Cardiac muscle cell (in vitro differentiated cells and primary cell): ENCODE measurements at regions not wholly inside any gene's neighbourhood (a gene's known extent, or its start where the extent isn't known, plus 50 kb on each side); places are given as distances from the start of the nearest gene placed in this dataset.

ENCODE experiments used
- DNase-seq, 2 donors: peaks; one replicate each; pipeline versions ENCODE4 v3.0.0 to v3.0.0-alpha.2; 2010 to 2017; ENCODE audit warnings: low read depth in 1 of 2, low spot score in 1 of 2
- H3K27ac ChIP-seq: fragments of 200-600 bp; sonication (generic); 2 replicates; pipeline ENCODE4 v1.5.1; 2016
- H3K27me3 ChIP-seq: fragments of 200-600 bp; sonication (generic); 2 replicates; pipeline ENCODE4 v1.6.0; 2016; ENCODE audit warnings: control low read depth
- H3K36me3 ChIP-seq: fragments of 200-600 bp; sonication (generic); 2 replicates; pipeline ENCODE4 v1.5.1; 2016; ENCODE audit warnings: control low read depth
- H3K4me1 ChIP-seq: fragments of 200-600 bp; sonication (generic); 2 replicates; pipeline ENCODE4 v1.8.1; 2017; ENCODE audit warnings: low read depth, mild to moderate bottlenecking, mixed run types
- H3K4me3 ChIP-seq: fragments of 200-600 bp; sonication (generic); 2 replicates; pipeline ENCODE4 v1.5.1; 2016; ENCODE audit warnings: mild to moderate bottlenecking
- H3K9me3 ChIP-seq: fragments of 200-600 bp; sonication (generic); 2 replicates; pipeline ENCODE4 v1.5.1; 2017; ENCODE audit warnings: low read depth, mild to moderate bottlenecking, control low read depth
- TF ChIP-seq, protein P1 (sequence below): IDR thresholded peaks from 2 replicates; pipeline ENCODE4 v1.5.1; 2012; ENCODE audit warnings: low read depth, mild to moderate bottlenecking, low read length

DNA sequence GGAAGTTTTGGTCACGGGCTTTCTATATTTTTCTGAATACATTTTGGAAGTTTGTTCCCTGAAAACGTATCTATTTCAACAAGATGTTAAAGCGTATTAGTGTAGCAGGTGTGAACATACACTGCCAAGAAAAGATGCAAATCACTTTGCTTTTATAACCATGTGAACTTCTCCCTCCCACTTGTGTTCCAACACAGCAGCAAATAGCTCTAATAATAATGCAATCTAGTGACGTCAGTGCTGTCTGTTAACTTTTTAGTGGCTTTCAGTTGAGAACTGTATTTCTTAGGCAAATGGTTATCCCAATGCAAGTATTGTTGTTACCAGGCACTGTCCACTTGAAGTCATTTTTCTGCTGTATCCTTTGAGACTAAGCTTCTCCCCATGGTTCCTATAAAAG lies 188.4 kb upstream of the IGFBP3 start:
- DNase-seq, result no peak
- Histone ChIP-seq H3K27ac (no peak overlapping the region), H3K9me3 (no peaks in the 10 kb centered on the region), H3K27me3 (no peaks in the 10 kb centered on the region), H3K4me1 (peaks cover 13% of the 10 kb centered on the region), H3K36me3 (no peaks in the 10 kb centered on the region), H3K4me3 (no peak overlapping the region)
- TF ChIP-seq, protein P1, sequence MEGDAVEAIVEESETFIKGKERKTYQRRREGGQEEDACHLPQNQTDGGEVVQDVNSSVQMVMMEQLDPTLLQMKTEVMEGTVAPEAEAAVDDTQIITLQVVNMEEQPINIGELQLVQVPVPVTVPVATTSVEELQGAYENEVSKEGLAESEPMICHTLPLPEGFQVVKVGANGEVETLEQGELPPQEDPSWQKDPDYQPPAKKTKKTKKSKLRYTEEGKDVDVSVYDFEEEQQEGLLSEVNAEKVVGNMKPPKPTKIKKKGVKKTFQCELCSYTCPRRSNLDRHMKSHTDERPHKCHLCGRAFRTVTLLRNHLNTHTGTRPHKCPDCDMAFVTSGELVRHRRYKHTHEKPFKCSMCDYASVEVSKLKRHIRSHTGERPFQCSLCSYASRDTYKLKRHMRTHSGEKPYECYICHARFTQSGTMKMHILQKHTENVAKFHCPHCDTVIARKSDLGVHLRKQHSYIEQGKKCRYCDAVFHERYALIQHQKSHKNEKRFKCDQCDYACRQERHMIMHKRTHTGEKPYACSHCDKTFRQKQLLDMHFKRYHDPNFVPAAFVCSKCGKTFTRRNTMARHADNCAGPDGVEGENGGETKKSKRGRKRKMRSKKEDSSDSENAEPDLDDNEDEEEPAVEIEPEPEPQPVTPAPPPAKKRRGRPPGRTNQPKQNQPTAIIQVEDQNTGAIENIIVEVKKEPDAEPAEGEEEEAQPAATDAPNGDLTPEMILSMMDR, result no peak

DNA sequence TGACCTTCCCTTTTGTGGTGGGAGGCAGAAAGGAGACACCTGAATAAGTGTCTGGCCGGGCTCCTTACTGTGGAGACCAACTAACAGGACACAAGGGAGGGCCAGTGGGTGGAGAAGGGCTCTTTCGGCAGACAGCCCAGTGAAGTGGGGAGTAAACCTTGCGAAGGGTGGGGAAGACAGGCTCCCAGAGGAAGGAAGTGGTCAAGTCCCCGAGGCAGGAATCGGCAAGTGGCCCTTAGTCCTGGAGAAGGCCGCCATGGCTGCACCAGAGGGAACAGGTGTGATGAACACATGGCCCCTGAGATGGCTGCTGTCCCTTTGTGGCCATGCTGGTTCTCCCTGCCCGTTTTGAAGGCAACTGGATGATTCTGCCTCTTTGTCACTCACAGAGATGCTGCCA lies 187.2 kb upstream of the IGFBP3 start:
- Histone ChIP-seq H3K27ac (no peak overlapping the region), H3K27me3 (no peaks in the 10 kb centered on the region), H3K4me3 (no peak overlapping the region), H3K36me3 (no peaks in the 10 kb centered on the region), H3K9me3 (no peaks in the 10 kb centered on the region), H3K4me1 (peaks cover 13% of the 10 kb centered on the region)
- no peak for DNase-seq
- TF ChIP-seq, protein P1, result no peak

DNA sequence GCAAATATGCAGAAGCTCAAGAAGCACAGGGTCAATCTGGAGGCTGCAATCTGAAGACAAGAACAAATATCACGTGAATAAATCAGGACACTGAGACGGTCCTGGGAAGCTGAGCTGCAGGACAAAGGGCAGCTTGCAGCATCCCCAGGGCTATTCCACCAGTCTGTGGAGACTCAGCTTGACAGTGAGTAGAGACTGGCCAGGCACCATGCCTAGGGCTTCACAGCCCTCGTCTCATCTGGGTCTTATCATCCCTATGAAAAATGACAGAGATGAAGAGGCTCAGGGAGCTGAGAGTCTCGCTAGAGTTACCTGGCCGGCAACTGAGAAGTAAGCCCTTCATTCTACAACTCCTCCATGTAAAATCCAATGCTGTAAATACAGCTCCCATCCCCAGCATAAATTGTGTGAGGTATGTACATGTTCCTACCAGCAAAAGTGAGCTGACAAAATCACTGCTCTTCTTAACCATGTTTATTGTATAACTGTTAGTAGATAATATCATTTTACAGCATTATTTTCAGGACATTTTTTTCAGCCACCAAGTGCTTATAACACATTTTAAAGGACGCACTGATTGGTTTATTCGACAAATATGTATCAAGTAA lies 186.6 kb upstream of the IGFBP3 start:
- H3K36me3 ChIP-seq, result no peaks in the 10 kb centered on the region
- no peak overlapping the region for H3K4me3 ChIP-seq
- no peak for DNase-seq
- peaks cover 13% of the 10 kb centered on the region for H3K4me1 ChIP-seq
- H3K27ac ChIP-seq, result no peak overlapping the region
- no peaks in the 10 kb centered on the region for H3K27me3 ChIP-seq
- no peaks in the 10 kb centered on the region for H3K9me3 ChIP-seq
- TF ChIP-seq, protein P1, result no peak

DNA sequence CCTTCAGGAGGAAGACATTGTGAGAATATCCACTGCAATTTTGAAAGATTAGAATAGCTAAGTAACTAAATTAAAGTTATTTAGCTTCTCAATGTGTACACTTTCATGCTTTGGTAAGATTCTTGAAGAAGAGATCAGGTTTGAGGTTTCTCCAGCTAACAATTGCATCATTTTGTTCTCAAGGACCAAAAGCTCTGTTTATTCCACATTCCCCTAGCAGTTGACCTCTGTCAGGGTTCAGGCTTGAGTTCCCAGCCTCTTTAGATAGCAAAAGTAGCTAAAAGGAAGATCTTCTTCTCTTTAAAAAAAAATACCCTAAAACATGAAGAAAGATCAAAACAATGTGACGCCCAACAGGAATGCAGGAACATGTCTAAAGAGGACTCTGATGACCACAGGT lies 179.4 kb upstream of the IGFBP3 start:
- Histone ChIP-seq H3K4me3 (no peak overlapping the region), H3K27me3 (no peaks in the 10 kb centered on the region), H3K27ac (peak overlapping the region; percentile 70), H3K4me1 (peaks cover 22% of the 10 kb centered on the region), H3K9me3 (no peaks in the 10 kb centered on the region), H3K36me3 (no peaks in the 10 kb centered on the region)
- TF ChIP-seq, protein P1, result no peak
- DNase-seq, result no peak

DNA sequence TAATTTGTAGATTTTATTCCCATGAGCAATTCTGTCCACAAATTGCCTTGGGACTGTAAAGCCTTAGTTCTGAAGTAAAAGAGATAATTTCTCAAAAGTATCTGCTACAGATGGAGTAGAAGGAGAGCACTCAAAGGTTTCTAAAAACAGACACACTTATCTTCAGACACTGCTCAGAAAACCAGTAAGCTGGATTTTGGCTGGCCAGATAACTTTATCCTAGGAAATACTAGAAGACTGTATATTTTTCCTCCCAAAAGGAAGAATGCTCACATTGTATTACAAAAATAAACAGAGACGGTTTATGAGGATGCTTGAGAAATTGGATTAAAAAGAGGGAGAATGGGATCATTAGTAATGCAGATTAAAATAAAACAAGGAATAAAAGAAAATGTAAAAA lies 178.0 kb upstream of the IGFBP3 start:
- peak overlapping the region; percentile 1 for H3K4me3 ChIP-seq
- no peaks in the 10 kb centered on the region for H3K9me3 ChIP-seq
- no peak for DNase-seq
- no peaks in the 10 kb centered on the region for H3K36me3 ChIP-seq
- H3K27me3 ChIP-seq, result no peaks in the 10 kb centered on the region
- peaks cover 20% of the 10 kb centered on the region for H3K4me1 ChIP-seq
- H3K27ac ChIP-seq, result peak overlapping the region; percentile 59
- TF ChIP-seq, protein P1, result no peak

DNA sequence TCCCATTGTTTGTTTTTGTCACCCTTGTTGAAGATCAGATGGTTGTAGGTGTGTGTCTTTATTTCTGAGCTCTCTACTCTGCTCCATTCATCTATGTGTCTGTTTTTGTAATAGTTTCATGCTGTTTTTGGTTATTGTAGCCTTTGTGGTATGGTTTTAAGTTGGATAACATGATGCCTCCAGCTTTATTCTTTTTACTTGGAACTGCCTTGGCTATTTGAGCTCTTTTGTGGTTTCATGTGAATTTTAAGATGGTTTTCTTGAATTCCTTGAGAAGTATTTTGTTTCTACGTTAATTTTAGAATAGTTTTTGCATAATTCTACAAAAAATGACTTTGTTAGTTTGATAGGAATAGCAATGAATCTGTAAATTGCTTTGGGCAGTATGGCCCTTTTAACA lies 170.0 kb upstream of the IGFBP3 start:
- Histone ChIP-seq H3K4me3 (no peak overlapping the region), H3K27ac (no peak overlapping the region), H3K4me1 (no peaks in the 10 kb centered on the region), H3K9me3 (no peaks in the 10 kb centered on the region), H3K36me3 (no peaks in the 10 kb centered on the region), H3K27me3 (no peaks in the 10 kb centered on the region)
- TF ChIP-seq, protein P1, result no peak
- DNase-seq, result no peak
